Left renal pelvis (tissue), 4 donors: ENCODE measurements at regions not wholly inside any gene's neighbourhood (a gene's known extent, or its start where the extent isn't known, plus 50 kb on each side); places are given as distances from the start of the nearest gene placed in this dataset.
"Not testable (repeated sequence)": the region's sequence is repeated elsewhere in the genome, so short reads cannot be mapped to it uniquely, and the experiment has no call there.

Experiments
- DNase-seq, 4 donors: peaks; one replicate each; pipeline ENCODE4 v3.0.0-alpha.2; 2013; ENCODE audit warnings: low read depth in 4 of 4, low spot score in 3 of 4

DNA sequence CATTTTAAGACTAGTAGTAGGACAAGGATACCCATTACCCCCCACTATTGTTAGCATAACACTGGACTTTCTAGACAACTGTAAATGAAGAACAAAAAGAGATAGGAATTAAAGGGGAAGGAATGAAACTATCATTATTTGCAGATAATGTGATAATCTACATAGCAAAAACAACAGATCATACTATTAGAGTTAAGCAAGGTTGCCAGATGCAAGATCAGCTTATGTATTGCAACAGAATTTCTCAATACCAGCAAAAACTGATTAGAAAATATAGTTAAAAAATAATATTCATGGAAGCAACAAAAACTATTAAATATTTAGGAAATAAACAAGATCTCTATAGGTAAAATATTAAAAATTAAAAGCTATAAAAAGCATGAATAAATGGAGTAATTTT lies 194.4 kb upstream of the SPRED2 start:
- no peak for DNase-seq

DNA sequence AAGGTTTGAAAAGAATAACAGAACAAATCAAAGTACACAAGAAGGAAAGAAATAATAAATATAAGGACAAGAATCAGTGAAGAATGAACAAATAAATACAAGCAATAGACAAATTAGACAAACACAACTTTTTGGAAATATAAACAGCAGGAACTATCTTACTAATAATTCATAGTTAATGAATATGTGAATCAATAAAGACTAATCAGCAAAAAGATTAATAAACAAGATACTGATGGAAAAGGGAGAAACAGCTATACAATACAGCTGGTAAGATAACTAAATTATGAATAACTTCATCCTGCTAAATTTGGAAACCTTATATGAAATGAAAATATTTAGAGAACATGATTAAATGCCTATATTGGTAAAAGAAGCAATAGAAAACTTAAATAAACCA lies 193.6 kb upstream of the SPRED2 start:
- DNase-seq: no peak

DNA sequence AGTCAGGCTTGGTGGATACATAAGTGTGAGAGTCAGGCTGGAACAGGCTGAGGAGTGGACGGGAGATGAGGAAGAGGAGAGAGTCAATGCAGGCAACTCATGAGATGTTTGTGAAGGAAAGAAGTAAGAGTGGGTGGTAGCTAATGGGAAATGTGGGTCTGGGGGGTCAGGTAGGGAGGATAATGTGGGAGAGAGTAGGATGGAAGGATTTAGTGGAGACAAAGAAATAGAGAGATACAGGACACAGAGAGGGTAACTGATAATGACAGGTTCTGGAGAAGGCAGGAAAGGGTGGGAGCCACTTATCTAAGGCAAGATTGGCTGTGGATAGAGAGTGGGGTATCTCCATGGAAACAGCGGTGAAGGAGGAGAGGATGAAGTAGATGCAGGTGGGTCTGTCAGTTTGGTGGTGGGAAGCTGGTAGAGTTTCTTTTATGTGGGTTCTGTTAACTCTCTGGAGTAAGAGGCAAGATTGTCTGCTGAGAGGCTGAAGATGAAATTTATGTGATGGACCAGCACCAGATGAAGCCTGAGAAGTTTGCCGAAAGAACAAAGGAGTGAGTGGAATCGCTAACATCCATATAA lies 190.6 kb upstream of the SPRED2 start:
- DNase-seq: no peak

DNA sequence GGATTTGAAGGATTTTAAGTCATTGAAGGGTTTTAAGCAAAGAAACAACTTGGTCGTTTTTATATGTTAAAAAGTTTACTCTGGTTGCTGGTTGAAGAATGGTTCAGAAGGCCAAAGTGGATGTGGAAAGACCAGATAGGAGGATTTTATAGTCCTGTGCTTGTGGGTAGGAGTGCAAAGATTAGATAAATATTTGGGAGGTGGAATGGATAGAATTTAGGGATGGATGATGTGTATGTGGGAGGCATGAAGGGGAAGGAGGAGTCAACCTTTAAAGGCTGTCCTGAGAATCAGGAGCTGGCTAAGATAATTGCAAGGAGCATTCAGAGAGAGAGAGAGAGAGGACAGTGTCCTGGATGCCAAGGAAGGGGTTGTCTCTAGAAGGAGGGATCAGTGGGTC lies 190.1 kb upstream of the SPRED2 start:
- DNase-seq: no peak

DNA sequence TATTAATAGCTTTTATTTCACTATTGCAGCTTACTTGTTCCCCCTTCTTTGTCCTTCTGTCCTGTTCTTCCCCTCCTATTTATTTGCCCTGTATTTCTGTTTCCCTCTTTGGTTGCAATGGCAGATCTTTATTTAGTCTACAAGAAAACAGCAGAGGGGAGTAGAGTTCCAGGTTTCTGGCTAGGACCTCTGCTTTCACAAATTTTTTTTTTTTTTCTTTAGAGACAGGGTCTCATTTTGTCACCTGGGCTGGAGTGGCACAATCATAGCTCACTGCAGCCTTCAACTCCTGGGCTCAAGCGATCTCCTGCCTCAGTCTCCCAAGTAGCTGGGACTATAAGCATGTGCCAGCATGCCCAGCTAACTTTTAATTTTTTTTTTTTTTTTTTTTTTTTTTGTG lies 188.1 kb upstream of the SPRED2 start:
- DNase-seq: no peak

DNA sequence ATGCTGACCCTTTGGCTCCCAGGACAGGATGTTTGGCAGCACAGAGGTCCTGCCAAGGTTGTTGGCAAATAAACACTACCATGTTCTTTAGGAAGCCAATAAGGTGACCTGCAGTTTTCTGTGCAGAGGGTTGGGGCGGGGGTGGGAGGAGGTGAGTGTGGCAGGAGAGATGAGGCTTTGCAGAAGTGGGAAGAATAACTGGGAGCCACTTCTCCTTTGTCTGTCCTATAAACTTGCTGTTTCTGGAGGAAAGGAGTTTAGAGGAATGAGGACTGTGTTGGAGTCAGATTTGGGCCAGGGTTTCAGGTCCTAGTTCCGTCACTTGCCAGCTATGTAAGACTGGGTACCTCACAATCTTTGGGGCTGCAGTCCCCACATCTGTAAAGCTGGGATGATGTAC lies 187.6 kb upstream of the SPRED2 start:
- DNase-seq: no peak

DNA sequence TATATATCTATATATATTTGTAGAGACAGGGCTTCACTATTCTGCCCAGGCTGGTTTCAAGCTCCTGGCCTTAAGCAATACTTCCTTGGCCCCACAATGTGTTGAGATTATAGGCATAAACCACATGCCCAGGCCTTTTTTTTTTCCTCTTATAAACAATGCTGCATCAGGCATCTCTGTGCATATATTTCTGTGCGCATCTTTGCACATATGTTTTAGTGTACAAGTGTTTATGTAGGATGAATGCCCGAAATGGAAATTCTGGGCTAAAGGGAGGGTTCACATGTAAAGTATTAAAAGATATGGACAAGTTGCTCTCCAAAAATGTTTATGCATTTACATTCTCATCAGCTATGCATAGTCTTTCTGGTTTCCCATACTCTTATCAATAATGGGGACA lies 183.2 kb upstream of the SPRED2 start:
- no peak for DNase-seq

DNA sequence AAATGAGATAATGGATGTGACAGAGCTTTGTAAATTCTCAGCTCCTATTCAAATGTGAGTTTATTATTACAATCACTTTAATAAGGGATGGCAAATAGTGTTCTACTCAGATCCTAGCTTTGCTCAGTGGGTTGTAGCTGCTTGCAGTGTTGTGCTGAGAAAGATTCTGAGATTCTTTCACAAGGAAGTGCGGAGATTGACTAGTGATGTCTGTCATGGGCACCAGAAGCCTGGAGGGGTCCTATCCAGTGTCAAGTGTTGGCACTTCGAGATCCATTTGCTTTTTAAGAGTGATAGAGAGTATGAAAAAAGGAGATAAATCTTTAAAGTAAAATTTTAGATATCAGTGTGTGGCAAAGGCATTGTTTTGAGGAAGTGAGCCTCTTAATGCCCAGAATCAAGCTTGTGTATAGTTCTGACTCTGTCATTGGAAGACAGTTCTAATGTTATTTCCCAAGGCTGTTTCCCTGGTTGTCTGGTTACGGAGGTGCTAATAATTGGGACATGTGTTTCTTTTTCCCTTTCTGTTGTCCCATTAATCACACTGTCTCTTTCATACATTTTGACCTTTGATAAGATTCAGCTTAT lies 181.7 kb upstream of the SPRED2 start:
- DNase-seq: no peak

DNA sequence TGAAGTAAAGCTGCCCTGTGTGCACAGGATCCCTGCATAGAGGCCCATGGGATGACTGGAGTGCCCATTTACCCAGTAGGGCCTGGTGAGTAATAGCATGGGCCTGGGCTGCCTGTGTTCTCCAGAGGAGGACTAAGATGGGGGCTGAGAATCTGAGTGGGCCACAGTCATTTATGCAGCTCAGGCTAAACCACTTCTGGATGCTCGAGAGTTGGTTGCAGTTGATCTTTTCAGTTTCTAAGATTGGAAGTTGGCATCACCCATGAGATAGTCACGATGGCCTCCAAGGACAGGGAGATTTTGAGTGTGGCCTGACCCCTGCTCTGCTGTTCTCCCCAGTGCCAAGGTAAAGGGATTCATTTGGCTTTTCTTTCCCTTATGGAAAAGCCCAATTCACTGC lies 179.1 kb upstream of the SPRED2 start:
- no peak for DNase-seq

DNA sequence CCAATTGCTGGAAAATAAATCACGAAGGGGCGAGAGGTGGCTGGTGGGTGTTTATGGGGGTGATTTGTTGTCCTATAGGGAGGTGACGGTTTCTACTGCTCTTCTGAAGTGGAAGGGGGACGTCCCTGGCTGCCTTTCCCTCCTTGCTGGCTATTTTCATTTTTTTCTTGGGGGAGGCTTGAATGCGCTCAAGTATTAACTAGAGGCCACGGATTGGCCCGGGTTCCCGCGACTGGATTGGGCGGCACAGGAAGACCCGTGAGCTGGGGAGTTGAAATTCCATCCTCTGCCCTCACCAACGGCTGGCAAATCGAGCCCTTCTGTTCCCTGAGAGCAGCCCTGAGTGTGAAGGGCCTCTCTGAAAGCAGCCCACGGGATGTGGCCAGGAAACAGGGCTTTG lies 176.5 kb upstream of the SPRED2 start:
- no peak for DNase-seq

DNA sequence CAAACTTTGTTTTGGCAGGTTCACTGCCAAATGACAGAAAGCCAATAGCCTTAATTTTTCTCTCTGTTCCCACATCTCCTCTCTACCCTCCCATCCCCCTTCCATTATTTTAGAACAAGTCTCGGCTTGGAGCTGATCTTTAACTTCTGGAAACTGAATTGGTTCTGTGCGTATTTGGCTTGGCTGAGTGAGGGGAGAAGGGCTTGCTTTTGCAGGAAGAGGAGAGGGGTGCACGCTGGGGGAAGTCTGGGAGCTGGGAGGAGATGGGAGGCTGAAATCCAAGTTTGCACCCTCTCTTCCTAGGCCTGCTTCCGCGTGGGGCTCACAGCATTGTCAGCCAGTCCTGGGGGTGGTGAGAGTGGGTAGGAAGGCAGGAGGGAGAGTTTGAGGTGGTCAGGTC lies 176.1 kb upstream of the SPRED2 start:
- DNase-seq: peak in 1 of 4 donors; percentile 23

DNA sequence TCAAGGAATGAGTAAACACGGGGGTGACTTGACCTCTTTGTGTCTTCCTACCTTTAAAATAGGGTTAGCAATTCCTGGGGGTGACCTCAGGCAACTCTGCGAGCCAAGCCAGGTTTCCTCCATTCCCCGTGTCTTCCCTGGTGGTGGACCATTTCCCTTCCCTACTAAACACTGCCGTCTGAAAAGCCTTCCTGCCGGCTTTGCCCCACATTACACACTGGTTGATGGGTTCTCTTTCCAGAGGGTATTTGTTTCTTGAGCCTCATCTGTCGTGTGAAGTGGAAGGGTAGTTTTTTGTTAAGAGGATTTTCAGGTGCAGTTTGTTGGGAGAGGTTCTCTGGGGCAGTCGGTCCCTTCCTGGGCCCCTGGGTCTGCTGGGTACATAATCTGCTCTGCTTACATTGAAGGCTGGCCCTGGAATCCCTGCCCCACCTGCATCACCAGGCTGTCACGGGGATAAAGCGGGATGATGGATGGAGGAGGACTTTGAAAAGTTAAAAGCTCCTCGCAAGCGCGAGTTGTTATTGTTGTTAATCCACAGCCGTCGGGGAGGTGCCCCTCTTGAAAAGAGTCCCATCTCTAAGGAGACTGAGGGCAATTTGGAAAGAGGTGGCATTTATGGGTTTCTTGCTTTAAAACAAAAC lies 175.4 kb upstream of the SPRED2 start:
- no peak for DNase-seq

DNA sequence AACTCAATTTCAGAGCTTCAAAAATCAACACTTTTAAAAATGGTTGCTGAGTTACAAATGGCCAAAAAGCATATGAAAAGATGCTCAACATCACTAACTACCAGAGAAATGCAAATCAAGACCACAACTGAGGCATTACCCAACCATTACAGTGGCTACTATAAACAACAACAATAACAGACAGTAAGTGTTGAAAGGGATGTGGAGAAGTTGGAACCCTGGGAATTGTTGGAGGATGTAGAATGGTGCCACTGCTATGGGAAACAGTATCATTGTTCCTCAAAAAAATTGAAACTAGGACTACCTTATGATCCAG lies 173.3 kb upstream of the SPRED2 start:
- DNase-seq: no peak

DNA sequence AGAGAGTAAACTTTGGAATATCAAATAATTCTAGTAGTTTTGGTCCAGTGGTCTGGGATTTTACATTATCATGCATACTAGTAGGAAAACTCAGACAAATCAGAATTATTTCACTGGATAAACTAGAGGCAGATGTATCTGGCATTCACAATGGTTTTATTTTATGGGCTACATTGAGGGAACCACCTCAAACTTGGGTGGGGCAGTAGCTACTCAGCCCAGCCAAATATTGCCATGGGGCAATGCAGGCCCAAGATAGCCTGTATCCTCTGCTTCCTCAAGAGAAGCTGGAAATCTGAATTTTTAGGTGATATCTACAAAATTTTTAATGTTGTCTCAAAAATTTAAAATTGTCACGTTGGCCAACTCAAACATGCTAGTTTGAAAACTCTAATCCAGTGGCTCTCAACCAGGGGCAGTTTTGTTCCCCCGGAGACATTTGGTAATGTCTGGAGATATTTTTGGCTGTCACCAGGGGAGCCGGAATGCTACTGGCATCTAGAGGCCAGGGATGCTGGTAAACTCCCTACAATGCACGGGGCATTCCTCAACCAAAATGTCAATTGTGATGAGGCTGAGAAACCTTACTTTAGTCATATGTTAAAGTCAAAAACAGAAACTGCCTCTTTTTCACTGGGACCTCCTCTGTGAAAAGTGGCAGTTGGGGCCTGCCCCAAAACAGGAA lies 172.8 kb upstream of the SPRED2 start:
- no peak for DNase-seq

DNA sequence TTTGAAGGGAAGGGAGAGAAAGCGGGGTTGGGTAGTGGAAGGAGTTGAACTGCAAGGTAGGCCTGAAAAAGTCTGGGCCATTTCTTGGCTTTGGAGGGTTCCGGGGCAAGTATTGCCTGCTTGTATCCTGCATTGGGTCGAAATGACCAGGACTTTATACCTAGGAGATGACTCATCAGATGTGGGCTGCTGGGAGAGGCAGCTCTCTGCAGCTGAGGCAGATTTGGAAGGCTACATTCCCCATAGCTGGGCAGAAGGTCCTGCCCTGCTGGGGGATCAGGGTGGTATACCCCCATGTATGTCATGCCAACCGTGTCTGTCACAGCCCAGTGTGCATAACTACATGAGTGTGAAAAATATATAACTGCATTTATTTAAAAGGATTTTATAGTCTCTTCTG lies 171.8 kb upstream of the SPRED2 start:
- DNase-seq: no peak

DNA sequence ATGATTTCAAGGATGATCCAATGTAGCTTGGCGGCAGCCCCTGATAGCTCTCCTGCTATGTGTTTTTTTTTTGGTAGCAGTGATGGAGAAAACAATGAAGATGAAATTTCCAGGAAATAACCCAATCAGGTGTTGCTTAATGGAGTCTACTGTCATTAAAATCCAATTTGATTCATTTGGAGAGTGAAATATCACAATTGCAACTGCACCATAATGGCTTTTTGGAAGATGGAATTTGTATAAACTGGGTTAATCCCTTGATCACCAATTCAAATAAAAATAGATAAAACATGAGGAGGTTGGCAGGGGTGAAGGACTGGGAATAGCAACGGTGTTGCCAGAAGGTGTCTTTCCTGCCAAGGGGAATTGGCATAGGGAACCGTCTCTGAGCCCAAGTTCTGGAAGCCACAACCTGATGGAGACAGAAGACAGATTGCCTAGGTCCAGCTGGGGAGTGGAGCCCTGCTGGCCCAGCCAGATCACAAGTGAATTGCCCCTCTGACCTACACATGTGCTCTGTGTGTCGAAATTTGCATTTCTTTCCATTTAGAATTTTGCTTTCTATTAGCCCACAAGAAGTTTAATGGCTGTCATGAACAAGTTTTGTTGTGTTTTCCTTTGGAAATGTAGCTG lies 170.3 kb upstream of the SPRED2 start:
- DNase-seq: no peak

DNA sequence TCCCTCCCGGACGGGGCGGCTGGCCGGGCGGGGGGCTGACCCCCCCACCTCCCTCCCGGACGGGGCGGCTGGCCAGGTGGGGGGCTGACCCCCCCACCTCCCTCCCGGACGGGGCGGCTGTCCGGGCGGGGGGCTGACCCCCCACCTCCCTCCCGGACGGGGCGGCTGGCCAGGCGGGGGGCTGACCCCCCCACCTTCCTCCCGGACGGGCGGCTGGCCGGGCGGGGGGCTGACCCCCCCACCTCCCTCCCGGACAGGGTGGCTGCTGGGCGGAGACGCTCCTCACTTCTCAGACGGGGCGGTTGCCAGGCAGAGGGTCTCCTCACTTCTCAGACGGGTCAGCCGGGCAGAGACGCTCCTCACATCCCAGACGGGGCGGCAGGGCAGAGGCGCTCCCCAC lies 168.5 kb upstream of the SPRED2 start:
- DNase-seq: not testable (repeated sequence)

DNA sequence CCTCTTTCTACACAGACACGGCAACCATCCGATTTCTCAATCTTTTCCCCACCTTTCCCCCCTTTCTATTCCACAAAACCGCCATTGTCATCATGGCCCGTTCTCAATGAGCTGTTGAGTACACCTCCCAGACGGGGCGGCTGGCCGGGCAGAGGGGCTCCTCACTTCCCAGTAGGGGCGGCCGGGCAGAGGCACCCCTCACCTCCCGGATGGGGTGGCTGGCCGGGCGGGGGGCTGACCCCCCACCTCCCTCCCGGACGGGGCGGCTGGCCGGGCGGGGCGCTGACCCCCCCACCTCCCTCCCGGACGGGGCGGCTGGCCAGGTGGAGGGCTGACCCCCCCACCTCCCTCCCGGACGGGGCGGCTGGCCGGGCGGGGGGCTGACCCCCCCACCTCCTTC lies 168.0 kb upstream of the SPRED2 start:
- DNase-seq: not testable (repeated sequence)

DNA sequence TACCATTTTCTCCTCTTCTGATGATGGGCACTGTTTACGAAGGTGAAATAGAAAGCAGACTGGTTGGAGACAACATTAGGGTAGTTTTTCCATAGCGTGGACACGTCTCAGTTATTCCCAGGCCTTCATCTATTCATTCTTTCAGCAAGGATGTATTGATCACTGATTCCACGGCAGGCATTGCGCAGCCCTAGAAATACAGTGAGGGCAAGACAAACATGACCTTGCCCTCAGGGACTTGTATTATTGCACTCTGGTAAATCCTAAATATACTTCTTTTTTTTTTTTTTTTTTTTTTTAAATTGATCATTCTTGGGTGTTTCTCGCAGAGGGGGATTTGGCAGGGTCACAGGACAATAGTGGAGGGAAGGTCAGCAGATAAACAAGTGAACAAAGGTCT lies 167.3 kb upstream of the SPRED2 start:
- DNase-seq: no peak

DNA sequence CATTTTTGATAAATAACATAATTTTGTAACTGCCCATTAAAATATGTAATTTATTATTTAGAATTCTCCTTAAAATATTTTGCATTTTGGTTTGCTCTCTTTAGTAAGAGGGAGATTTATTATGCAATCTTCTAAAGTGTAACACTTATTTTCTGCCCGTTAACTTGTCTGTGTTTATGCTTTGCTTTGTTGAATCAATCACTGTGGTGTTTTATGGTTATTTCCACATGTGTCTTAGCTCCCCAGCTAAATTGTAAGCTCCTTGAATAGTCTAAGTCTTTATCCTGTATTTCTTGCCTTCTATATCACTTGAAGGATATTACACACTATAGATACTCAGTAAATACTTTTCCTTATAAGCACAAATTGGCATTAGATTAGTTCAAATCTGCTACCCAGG lies 166.6 kb upstream of the SPRED2 start:
- DNase-seq: no peak

DNA sequence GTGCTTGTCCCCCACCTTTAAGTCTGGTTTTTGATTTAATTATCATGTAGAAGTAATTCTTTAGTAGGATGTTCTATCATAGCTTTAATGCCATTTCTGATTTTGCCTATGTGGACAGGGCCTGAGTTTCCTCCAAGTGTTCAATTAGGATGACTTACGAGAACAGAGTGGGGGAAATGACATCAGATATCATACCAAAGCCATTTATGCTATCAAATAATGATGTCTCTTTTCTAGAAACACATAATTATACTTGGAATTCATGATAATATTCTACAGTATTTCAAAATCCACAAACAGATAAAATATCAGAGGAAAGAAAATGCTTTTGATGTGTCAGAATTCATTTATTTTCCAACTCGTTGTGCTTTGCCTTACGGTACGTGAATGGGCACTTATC lies 165.9 kb upstream of the SPRED2 start:
- DNase-seq: no peak

DNA sequence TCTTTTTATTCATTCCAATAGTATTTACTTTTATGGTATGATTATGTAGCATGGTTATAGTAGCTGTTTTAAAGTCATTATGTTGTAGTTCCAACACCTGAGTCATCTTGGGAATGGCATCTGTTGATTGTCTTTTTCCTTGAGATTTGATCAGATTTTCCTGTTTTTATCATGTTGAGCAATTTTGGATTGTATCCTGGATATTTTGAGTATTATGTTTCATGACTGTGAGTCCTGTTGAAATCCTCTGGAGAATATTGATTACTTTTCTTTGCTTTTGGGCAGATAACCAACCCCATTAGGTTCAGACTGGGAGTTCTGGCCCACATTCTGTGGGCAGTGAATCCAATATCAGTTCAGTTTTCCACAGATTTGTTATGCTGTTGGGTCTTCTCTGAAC lies 163.2 kb upstream of the SPRED2 start:
- no peak for DNase-seq
